OCI-LY1 (cell line): ENCODE measurements at regions not wholly inside any gene's neighbourhood (a gene's known extent, or its start where the extent isn't known, plus 50 kb on each side); places are given as distances from the start of the nearest gene placed in this dataset.

ENCODE experiments used
- H2AFZ ChIP-seq: fragments of 200-600 bp; sonication (generic), shearing (Covaris generic); 2 replicates; pipeline ENCODE4 v1.6.0; 2014; ENCODE audit warnings: antibody characterized with exemption, mild to moderate bottlenecking, low read length
- H3F3A ChIP-seq: fragments of 200-600 bp; sonication (generic), shearing (Covaris generic); 2 replicates; pipeline ENCODE4 v1.6.0; 2014; ENCODE audit warnings: mild to moderate bottlenecking, antibody characterized with exemption, low read length, moderate library complexity; ENCODE audit not compliant: insufficient read depth
- H3K27ac ChIP-seq: fragments of 200-600 bp; sonication (generic); 2 replicates; pipeline ENCODE4 v1.5.1; 2014; ENCODE audit warnings: low read length, mixed run types, mild to moderate bottlenecking, low read depth; ENCODE audit not compliant: poor library complexity, severe bottlenecking
- H3K27me3 ChIP-seq: fragments of 200-600 bp; sonication (generic); 2 replicates; pipeline ENCODE4 v1.6.0; 2014; ENCODE audit warnings: antibody characterized with exemption, mild to moderate bottlenecking, low read length, moderate library complexity; ENCODE audit not compliant: insufficient read depth
- H3K36me3 ChIP-seq: fragments of 200-600 bp; sonication (generic); 2 replicates; pipeline ENCODE4 v1.6.1; 2014; ENCODE audit warnings: mild to moderate bottlenecking, antibody characterized with exemption, low read length, moderate library complexity, mixed read lengths; ENCODE audit not compliant: insufficient read depth
- H3K4me1 ChIP-seq: fragments of 200-600 bp; sonication (generic); 2 replicates; pipeline ENCODE4 v1.5.1; 2014; ENCODE audit warnings: mild to moderate bottlenecking, low read length, moderate library complexity; ENCODE audit not compliant: insufficient read depth, severe bottlenecking
- H3K4me2 ChIP-seq: fragments of 200-600 bp; sonication (generic), shearing (Covaris generic); 2 replicates; pipeline ENCODE4 v1.6.1; 2014; ENCODE audit warnings: low read length
- H3K4me3 ChIP-seq: fragments of 200-600 bp; sonication (generic); 2 replicates; pipeline ENCODE4 v1.5.1; 2014; ENCODE audit warnings: low read length, low read depth, mild to moderate bottlenecking, mixed read lengths; ENCODE audit not compliant: poor library complexity, severe bottlenecking
- H3K79me2 ChIP-seq: fragments of 200-600 bp; shearing (Covaris generic); 2 replicates; pipeline ENCODE4 v1.6.1; 2016; ENCODE audit warnings: mixed run types, low read length, mixed read lengths; ENCODE audit not compliant: insufficient read depth
- H3K9ac ChIP-seq: fragments of 200-600 bp; sonication (generic), shearing (Covaris generic); 2 replicates; pipeline ENCODE4 v1.6.1; 2014; ENCODE audit warnings: mild to moderate bottlenecking, low read length, mixed read lengths
- H3K9me2 ChIP-seq: fragments of 200-600 bp; sonication (generic), shearing (Covaris generic); 2 replicates; pipeline ENCODE4 v1.6.1; 2014; ENCODE audit warnings: low read depth, mild to moderate bottlenecking, low read length, mixed read lengths
- H3K9me3 ChIP-seq: fragments of 200-600 bp; shearing (Covaris generic); 2 replicates; pipeline ENCODE4 v1.6.1; 2014; ENCODE audit warnings: low read length, mixed read lengths
- H4K20me1 ChIP-seq: fragments of 200-600 bp; sonication (generic), shearing (Covaris generic); 2 replicates; pipeline ENCODE4 v1.6.0; 2016; ENCODE audit warnings: mild to moderate bottlenecking, low read length; ENCODE audit not compliant: insufficient read depth
- EZH2 ChIP-seq: fragments of 200-600 bp; sonication (generic), shearing (Covaris generic); IDR thresholded peaks from 2 replicates; pipeline ENCODE4 v1.8.0; 2017; ENCODE audit warnings: borderline replicate concordance, mixed run types, mild to moderate bottlenecking, antibody characterized with exemption, low read length, moderate library complexity, mixed read lengths
- TF ChIP-seq, protein P1 (sequence below): fragments of 200-600 bp; sonication (generic), shearing (Covaris generic); IDR thresholded peaks from 2 replicates; pipeline ENCODE4 v1.5.1; 2017; ENCODE audit warnings: mild to moderate bottlenecking, antibody characterized with exemption, low read length, moderate library complexity, mixed read lengths

DNA sequence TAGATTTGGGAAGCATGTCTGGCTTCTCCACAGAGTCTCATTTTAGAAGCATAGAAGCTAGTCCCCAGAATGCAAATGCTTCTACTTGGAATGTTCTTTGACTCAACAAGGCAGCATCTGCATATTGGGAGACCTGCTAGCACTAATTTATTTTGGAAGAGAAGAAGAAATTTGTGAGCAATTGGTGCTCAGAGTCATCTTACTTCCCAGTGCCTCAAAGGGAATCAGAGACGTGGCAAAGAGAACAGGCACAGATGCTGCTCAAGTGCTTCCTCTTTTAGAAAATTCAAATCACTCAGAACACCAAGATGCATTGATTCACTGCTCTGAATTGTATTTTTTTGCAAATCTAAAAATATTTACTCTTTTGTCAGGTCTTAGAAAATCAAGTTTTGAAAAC lies 255.7 kb downstream of the BRINP2 start:
- no peaks in the 10 kb centered on the region for H3K79me2 ChIP-seq
- H4K20me1 ChIP-seq = no peaks in the 10 kb centered on the region
- TF ChIP-seq, protein P1, sequence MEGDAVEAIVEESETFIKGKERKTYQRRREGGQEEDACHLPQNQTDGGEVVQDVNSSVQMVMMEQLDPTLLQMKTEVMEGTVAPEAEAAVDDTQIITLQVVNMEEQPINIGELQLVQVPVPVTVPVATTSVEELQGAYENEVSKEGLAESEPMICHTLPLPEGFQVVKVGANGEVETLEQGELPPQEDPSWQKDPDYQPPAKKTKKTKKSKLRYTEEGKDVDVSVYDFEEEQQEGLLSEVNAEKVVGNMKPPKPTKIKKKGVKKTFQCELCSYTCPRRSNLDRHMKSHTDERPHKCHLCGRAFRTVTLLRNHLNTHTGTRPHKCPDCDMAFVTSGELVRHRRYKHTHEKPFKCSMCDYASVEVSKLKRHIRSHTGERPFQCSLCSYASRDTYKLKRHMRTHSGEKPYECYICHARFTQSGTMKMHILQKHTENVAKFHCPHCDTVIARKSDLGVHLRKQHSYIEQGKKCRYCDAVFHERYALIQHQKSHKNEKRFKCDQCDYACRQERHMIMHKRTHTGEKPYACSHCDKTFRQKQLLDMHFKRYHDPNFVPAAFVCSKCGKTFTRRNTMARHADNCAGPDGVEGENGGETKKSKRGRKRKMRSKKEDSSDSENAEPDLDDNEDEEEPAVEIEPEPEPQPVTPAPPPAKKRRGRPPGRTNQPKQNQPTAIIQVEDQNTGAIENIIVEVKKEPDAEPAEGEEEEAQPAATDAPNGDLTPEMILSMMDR = no peak
- no peak for TF ChIP-seq EZH2
- H3K9me3 ChIP-seq = no peaks in the 10 kb centered on the region
- H3K4me3 ChIP-seq = no peak overlapping the region
- no peak overlapping the region for H3K4me2 ChIP-seq
- no peak overlapping the region for H2AFZ ChIP-seq
- no peak overlapping the region for H3K27ac ChIP-seq
- H3K9me2 ChIP-seq = no peaks in the 10 kb centered on the region
- H3K36me3 ChIP-seq = no peaks in the 10 kb centered on the region
- H3K4me1 ChIP-seq = no peaks in the 10 kb centered on the region
- no peak overlapping the region for H3K9ac ChIP-seq
- no peaks in the 10 kb centered on the region for H3K27me3 ChIP-seq
- H3F3A ChIP-seq = no peaks in the 10 kb centered on the region

DNA sequence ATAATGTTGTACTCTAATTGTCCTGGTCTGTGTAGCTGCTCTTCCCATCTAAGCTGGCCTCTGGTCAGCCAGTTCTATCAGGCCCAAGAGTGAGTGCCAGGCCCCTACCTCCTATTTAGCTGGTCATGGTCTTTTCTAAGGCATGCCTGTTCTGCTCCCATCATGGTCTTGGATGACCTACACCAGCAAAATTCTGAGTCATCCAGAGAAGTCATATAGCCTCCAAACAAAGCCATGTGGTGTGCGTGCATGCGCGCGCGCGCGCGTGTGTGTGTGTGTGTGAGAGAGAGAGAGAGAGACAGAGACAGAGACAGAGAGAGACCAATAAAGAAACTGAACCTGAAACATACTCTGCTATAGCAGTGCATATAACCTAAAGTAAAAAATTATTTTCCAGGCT lies 254.4 kb downstream of the BRINP2 start:
- Histone ChIP-seq H3K9me2 (no peaks in the 10 kb centered on the region), H3K4me2 (no peak overlapping the region), H3K27ac (no peak overlapping the region), H3F3A (no peaks in the 10 kb centered on the region), H3K4me3 (no peak overlapping the region), H2AFZ (no peak overlapping the region), H3K36me3 (no peaks in the 10 kb centered on the region), H3K4me1 (no peaks in the 10 kb centered on the region), H4K20me1 (no peaks in the 10 kb centered on the region), H3K79me2 (no peaks in the 10 kb centered on the region), H3K9ac (no peak overlapping the region), H3K27me3 (no peaks in the 10 kb centered on the region), H3K9me3 (no peaks in the 10 kb centered on the region)
- no peak for TF ChIP-seq EZH2
- TF ChIP-seq, protein P1 = no peak

DNA sequence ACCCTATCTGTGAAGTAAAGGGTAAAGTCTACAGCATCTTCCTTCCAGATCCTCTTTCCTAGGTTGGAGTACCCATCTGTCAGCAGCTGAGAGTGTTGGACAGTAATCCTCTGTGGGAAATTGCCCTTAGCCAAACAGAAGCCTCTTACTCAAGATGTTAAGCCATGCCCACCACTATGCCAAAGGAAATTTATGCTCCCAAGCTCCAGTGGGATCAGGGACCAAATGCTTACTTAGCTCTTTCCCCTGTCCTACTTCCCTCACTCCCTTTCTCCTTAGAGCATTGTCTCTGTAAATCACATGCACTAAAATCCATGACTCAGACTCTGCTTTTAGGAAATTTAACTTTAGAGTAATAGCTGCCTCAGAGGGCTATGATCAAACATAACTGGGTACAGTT lies 254.0 kb downstream of the BRINP2 start:
- Histone ChIP-seq H3K36me3 (no peaks in the 10 kb centered on the region), H2AFZ (no peak overlapping the region), H3K4me3 (no peak overlapping the region), H3K27me3 (no peaks in the 10 kb centered on the region), H3K9me3 (no peaks in the 10 kb centered on the region), H3F3A (no peaks in the 10 kb centered on the region), H3K4me2 (no peak overlapping the region), H4K20me1 (no peaks in the 10 kb centered on the region), H3K9me2 (no peaks in the 10 kb centered on the region), H3K9ac (no peak overlapping the region), H3K79me2 (no peaks in the 10 kb centered on the region), H3K4me1 (no peaks in the 10 kb centered on the region), H3K27ac (no peak overlapping the region)
- TF ChIP-seq, protein P1 = no peak
- TF ChIP-seq EZH2 = no peak
